ENCODE measurements at regions not wholly inside any gene's neighbourhood (a gene's known extent, or its start where the extent isn't known, plus 50 kb on each side); places are given as distances from the start of the nearest gene placed in this dataset.
A peak's percentile ranks its signal among the peaks of the same experiment; 100 is the strongest.

DNA sequence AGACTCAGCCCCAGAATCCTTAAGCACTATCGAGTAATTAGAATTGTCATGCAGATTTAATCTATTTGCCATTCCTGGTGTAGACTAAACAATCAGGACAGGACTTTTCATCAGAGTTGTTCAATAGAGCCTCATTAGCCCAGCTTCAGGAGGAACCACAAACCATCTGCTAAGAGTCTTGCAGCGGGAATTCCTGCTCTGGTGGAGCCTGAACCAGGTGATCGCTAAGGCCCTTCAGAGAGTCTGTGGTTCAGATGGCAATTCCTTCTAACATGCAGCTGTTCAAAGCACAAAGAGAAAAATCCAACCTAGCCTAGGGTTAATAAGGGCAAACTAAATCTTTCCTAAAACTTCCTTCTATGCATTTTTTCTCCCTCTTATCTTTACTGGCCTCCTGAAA, 119.1 kb upstream of the CPEB2 start:
- no peak overlapping the region for H3K4me3 ChIP-seq (ENCODE audit: low read length)
- H3K9ac ChIP-seq (ENCODE audit: low read length): no peak overlapping the region
- H3K4me1 ChIP-seq (ENCODE audit: control insufficient read depth, insufficient read depth, low read length): peaks cover under 1% of the 10 kb centered on the region
- no peaks in the 10 kb centered on the region for H3K27me3 ChIP-seq (replicated peaks; ENCODE audit: control insufficient read depth, insufficient read depth, low read length)
- H3K9me3 ChIP-seq (ENCODE audit: control insufficient read depth, low read length): no peaks in the 10 kb centered on the region
- H3K36me3 ChIP-seq (ENCODE audit: control insufficient read depth, insufficient read depth, low read length, severe bottlenecking): no peaks in the 10 kb centered on the region
- DNase-seq (ENCODE audit: low read depth): no peak

DNA sequence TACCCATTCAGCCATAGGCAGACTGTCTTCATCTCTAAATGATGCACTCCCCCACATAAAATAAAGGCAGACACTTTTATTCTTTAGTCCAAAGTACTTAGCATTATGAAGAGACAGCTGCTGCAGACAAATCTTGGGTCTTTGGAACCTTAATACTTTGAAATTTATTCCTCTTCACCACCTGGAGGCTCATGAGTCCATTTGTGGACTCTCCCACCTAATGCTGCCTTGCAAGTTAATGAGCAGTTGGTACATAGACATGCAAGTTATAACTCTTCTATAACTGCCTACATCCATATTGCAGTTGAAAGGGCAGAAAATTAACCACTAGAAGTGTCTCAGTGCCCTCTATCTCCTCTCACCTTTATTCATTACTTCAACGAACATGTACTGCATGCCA, 118.6 kb upstream of the CPEB2 start:
- Histone ChIP-seq H3K9ac (ENCODE audit: low read length) (no peak overlapping the region), H3K4me3 (ENCODE audit: low read length) (no peak overlapping the region), H3K27me3 (replicated peaks; ENCODE audit: control insufficient read depth, insufficient read depth, low read length) (no peaks in the 10 kb centered on the region), H3K9me3 (ENCODE audit: control insufficient read depth, low read length) (no peaks in the 10 kb centered on the region), H3K36me3 (ENCODE audit: control insufficient read depth, insufficient read depth, low read length, severe bottlenecking) (no peaks in the 10 kb centered on the region), H3K4me1 (ENCODE audit: control insufficient read depth, insufficient read depth, low read length) (peaks cover 5% of the 10 kb centered on the region)
- DNase-seq (ENCODE audit: low read depth): no peak

DNA sequence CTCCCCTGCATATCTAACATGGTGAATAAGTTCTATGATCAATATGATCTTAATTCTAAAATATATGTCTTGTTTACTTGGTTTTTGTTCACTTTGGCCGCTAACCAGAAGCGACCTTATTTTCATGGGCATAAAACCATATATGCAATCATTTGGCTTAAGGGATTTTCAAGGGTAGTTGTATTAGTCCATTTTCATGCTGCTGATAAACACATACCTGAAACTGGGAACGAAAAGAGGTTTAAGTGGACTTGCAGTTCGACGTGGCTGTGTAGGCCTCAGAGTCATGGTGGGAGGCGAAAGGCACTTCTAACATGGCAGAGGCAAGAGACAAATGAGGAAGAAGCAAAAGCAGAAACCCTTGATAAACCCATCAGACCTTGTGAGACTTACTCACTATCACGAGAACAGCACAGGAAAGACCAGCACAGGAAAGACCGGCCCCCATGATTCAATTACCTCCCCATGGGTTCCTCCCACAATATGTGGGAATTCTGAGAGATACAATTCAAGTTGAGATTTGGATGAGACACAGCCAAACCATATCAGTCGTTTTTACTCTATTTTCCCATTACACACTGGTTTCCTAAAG, 114.3 kb upstream of the CPEB2 start:
- H3K9me3 ChIP-seq (ENCODE audit: control insufficient read depth, low read length): no peaks in the 10 kb centered on the region
- no peak for DNase-seq (ENCODE audit: low read depth)
- H3K27me3 ChIP-seq (replicated peaks; ENCODE audit: control insufficient read depth, insufficient read depth, low read length): no peaks in the 10 kb centered on the region
- peaks cover 10% of the 10 kb centered on the region for H3K4me1 ChIP-seq (ENCODE audit: control insufficient read depth, insufficient read depth, low read length)
- H3K9ac ChIP-seq (ENCODE audit: low read length): no peak overlapping the region
- no peaks in the 10 kb centered on the region for H3K36me3 ChIP-seq (ENCODE audit: control insufficient read depth, insufficient read depth, low read length, severe bottlenecking)
- no peak overlapping the region for H3K4me3 ChIP-seq (ENCODE audit: low read length)

DNA sequence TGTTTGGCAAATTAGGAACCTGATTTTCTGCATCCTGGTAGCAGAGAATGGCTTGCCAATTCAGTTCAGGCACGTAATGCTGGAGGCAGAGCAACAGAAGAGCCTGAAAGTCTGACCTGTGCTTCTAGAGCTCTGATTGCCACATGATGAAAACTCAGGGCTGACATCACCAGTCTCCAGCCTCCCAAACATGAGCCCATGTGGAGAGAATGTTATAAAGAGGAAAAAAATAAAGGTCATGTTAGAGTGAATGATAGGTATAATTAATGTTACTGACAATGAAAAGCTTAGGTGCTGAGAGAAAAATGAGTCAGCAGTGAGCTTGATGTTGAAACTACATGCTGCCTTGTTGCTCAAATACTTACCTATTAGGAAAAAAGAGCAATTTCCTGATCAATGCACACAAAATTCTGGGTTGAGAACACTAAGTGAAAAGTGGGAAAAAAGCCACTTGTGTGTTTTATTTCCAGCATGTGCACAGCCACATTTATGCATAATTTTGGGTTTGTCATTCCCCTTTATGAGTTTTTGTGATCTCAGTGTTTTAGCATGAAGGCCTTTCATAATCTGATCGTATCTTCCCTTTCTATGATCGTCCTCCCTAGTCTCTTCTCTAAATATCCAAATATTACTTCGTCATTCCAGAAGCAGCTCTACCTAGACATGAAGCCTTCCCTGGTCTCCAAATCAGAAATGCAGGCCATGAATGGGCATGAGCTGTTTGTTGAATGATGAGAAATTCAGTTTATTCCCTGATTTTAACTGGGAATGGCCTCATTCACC, 113.3 kb upstream of the CPEB2 start:
- H3K9ac ChIP-seq (ENCODE audit: low read length): no peak overlapping the region
- no peaks in the 10 kb centered on the region for H3K36me3 ChIP-seq (ENCODE audit: control insufficient read depth, insufficient read depth, low read length, severe bottlenecking)
- peaks cover 10% of the 10 kb centered on the region for H3K4me1 ChIP-seq (ENCODE audit: control insufficient read depth, insufficient read depth, low read length)
- H3K9me3 ChIP-seq (ENCODE audit: control insufficient read depth, low read length): no peaks in the 10 kb centered on the region
- no peaks in the 10 kb centered on the region for H3K27me3 ChIP-seq (replicated peaks; ENCODE audit: control insufficient read depth, insufficient read depth, low read length)
- DNase-seq (ENCODE audit: low read depth): peak; percentile 13
- H3K4me3 ChIP-seq (ENCODE audit: low read length): no peak overlapping the region

DNA sequence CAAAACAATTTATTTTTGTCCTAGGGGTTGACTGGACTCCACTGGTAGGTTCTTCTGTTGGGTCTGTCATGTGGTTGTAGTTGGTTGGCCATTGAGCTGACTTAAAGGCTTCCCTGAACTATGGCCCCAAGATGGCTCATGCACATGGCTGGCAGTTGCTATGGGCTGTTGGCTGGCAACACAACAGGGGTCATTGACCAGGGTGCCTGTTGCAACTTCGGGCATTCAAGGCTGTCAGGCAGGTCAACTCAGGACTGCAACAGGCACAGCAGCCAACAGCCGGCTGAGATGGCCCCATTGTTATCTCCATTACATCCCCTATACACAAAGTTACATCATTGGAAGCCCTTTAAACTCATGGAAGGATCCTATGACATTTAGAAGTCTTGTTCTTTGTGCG, 109.7 kb upstream of the CPEB2 start:
- peaks cover 10% of the 10 kb centered on the region for H3K4me1 ChIP-seq (ENCODE audit: control insufficient read depth, insufficient read depth, low read length)
- no peaks in the 10 kb centered on the region for H3K27me3 ChIP-seq (replicated peaks; ENCODE audit: control insufficient read depth, insufficient read depth, low read length)
- no peak overlapping the region for H3K4me3 ChIP-seq (ENCODE audit: low read length)
- no peaks in the 10 kb centered on the region for H3K36me3 ChIP-seq (ENCODE audit: control insufficient read depth, insufficient read depth, low read length, severe bottlenecking)
- DNase-seq (ENCODE audit: low read depth): no peak
- no peaks in the 10 kb centered on the region for H3K9me3 ChIP-seq (ENCODE audit: control insufficient read depth, low read length)
- no peak overlapping the region for H3K9ac ChIP-seq (ENCODE audit: low read length)

DNA sequence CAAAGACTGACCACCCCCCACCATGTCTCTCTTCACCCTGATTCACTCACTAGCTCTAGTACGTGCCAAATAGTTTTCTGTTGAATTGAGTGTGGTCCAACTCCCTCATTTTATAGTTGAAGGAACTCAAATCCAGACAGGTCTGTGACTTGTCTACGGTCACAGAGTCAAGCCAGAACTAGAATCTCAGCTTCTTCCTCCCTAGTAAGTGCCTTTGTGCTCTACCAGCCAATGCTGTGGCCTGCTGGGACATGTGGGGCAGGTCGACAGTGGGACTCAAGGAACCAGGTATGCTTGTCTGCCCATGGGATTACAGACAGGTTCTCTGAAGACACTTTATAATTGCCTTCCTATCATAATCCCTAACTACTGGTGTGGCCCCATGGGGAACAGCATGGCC, 108.6 kb upstream of the CPEB2 start:
- Histone ChIP-seq H3K4me1 (ENCODE audit: control insufficient read depth, insufficient read depth, low read length) (peaks cover 4% of the 10 kb centered on the region), H3K9ac (ENCODE audit: low read length) (no peak overlapping the region), H3K36me3 (ENCODE audit: control insufficient read depth, insufficient read depth, low read length, severe bottlenecking) (no peaks in the 10 kb centered on the region), H3K4me3 (ENCODE audit: low read length) (no peak overlapping the region), H3K27me3 (replicated peaks; ENCODE audit: control insufficient read depth, insufficient read depth, low read length) (peaks cover 6% of the 10 kb centered on the region), H3K9me3 (ENCODE audit: control insufficient read depth, low read length) (no peaks in the 10 kb centered on the region)
- DNase-seq (ENCODE audit: low read depth): no peak

DNA sequence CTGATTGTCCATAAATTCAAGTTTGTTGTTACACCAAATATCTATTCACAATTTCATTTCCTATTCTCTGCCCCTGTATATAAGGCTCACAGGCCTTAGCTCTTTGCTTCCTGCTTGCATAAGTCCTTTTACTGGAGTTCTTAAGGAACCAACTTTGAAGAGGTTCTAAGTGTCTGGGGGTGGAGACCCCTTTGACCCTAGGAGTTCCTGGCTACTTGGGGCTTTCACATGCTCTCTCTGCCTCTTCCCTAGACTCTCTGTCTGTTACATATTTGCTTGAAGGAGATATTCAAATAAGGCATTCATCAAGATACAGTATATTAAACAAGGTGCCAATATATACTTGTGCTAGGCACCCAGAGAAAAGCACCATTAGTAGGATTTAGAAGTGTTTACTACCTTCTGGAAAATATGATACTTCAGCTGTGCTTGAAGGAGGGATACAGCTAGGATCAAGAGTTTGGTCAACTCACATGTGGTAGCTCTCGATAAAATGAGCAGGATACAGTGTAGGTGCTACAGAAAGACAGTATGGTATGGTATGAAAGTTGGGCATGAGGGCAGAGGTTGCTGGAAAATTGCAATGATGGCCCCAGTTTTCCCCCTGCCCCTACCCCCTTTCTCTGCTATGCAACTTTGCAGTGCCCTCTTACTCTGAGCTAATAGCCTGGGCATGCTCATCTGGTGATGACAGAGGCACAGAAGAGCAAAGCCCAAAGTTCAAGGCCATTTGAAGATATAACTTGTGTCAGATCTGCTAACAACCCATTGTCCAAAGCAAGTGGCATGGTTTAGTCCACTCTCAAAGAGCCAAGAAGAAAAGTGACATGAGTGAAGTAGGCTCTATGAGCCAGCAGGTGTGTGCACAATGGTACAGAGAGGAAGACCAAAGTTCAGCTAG, 107.6 kb upstream of the CPEB2 start:
- H3K36me3 ChIP-seq (ENCODE audit: control insufficient read depth, insufficient read depth, low read length, severe bottlenecking): no peaks in the 10 kb centered on the region
- H3K4me3 ChIP-seq (ENCODE audit: low read length): no peak overlapping the region
- H3K27me3 ChIP-seq (replicated peaks; ENCODE audit: control insufficient read depth, insufficient read depth, low read length): peaks cover 6% of the 10 kb centered on the region
- DNase-seq (ENCODE audit: low read depth): no peak
- H3K4me1 ChIP-seq (ENCODE audit: control insufficient read depth, insufficient read depth, low read length): no peaks in the 10 kb centered on the region
- no peaks in the 10 kb centered on the region for H3K9me3 ChIP-seq (ENCODE audit: control insufficient read depth, low read length)
- no peak overlapping the region for H3K9ac ChIP-seq (ENCODE audit: low read length)

DNA sequence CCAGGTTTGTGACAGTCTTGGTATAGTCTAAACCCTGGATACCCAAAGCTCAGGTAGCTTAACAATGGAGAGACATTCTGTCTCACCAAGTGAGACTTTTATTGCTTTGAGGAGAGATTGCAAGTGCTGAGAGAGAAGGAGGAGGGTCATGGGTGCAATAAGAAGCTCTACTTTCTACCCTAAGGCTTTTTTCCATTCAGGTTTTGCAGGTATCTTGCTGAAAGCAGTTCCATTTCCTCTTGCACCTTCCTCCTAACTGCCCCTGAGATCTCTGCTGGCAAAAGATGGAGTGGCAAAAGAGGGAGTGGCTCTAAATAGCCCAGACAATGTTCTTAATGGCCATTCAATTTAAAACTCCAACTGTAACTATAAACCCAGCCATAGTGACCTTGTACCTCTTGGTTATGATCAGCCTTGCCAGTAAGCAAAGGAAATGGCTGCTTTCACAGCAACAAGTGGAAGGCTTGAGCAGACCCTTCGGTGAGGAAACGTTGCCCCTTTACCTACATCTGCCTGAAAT, 105.6 kb upstream of the CPEB2 start:
- H3K4me1 ChIP-seq (ENCODE audit: control insufficient read depth, insufficient read depth, low read length): no peaks in the 10 kb centered on the region
- H3K36me3 ChIP-seq (ENCODE audit: control insufficient read depth, insufficient read depth, low read length, severe bottlenecking): no peaks in the 10 kb centered on the region
- no peaks in the 10 kb centered on the region for H3K9me3 ChIP-seq (ENCODE audit: control insufficient read depth, low read length)
- H3K27me3 ChIP-seq (replicated peaks; ENCODE audit: control insufficient read depth, insufficient read depth, low read length): peaks cover 6% of the 10 kb centered on the region
- DNase-seq (ENCODE audit: low read depth): no peak
- no peak overlapping the region for H3K4me3 ChIP-seq (ENCODE audit: low read length)
- no peak overlapping the region for H3K9ac ChIP-seq (ENCODE audit: low read length)

DNA sequence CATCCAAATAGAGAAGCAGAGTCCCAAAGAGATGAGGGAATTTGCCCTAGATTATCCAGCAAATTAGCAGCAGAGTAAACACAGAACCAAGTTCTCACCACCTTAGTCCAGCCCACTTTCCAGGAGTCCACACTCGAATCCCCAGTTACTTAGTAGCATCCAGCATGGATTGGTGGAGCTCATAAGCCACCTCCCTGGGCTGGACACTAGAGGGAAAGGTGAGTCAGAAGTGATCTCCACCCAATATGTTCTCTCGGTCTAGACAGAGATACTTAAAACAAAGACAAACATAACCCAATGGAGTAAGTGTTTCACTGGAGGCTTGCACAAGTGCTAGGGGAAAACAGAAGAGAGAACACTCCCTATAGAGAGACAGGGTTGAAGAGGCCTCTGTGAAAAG, 105.1 kb upstream of the CPEB2 start:
- Histone ChIP-seq H3K27me3 (replicated peaks; ENCODE audit: control insufficient read depth, insufficient read depth, low read length) (peaks cover 6% of the 10 kb centered on the region), H3K9me3 (ENCODE audit: control insufficient read depth, low read length) (no peaks in the 10 kb centered on the region), H3K4me1 (ENCODE audit: control insufficient read depth, insufficient read depth, low read length) (peaks cover 4% of the 10 kb centered on the region), H3K9ac (ENCODE audit: low read length) (no peak overlapping the region), H3K36me3 (ENCODE audit: control insufficient read depth, insufficient read depth, low read length, severe bottlenecking) (no peaks in the 10 kb centered on the region), H3K4me3 (ENCODE audit: low read length) (no peak overlapping the region)
- DNase-seq (ENCODE audit: low read depth): no peak

DNA sequence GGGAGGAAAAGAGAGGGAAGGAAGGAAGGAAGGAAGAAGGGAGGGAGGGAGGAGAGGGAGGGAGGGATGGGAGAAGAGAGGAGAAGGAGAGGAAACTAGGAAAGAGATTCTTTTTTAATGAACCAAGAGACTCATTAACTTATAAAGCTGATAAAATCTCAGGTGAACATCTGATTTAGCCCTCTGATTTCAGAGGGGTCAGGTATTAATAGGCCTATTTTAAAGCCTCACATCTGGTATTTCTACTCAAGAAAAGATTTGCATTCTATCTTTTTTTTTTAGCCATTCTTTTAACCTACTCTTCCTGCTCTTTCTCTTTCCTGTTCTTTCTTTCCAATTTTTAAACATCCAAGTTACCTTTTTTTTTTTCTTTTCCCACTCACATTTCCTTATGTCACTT, 103.3 kb upstream of the CPEB2 start:
- no peak for DNase-seq (ENCODE audit: low read depth)
- Histone ChIP-seq H3K9ac (ENCODE audit: low read length) (no peak overlapping the region), H3K4me1 (ENCODE audit: control insufficient read depth, insufficient read depth, low read length) (peaks cover 12% of the 10 kb centered on the region), H3K36me3 (ENCODE audit: control insufficient read depth, insufficient read depth, low read length, severe bottlenecking) (no peaks in the 10 kb centered on the region), H3K4me3 (ENCODE audit: low read length) (no peak overlapping the region), H3K9me3 (ENCODE audit: control insufficient read depth, low read length) (no peaks in the 10 kb centered on the region), H3K27me3 (replicated peaks; ENCODE audit: control insufficient read depth, insufficient read depth, low read length) (peaks cover 6% of the 10 kb centered on the region)

DNA sequence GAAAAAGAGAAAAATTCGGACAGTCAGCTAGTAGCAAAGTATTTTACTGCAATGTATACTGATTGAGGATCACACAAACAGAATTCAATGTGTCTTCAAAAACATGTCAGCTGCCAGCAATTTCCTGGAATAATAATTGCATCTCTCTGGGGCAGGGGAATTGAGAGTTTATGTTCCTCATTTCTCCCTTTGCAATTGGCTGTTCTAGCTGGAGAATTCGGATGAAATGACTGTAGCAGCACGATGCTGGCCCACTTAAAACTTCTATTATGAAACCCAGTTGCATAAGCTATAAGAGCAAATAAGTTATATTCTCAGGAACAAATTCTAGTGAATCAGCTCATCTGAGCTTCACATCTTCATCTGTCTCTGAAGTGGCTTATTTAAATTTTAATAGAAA, 99.9 kb upstream of the CPEB2 start:
- no peaks in the 10 kb centered on the region for H3K9me3 ChIP-seq (ENCODE audit: control insufficient read depth, low read length)
- H3K36me3 ChIP-seq (ENCODE audit: control insufficient read depth, insufficient read depth, low read length, severe bottlenecking): no peaks in the 10 kb centered on the region
- DNase-seq (ENCODE audit: low read depth): no peak
- H3K4me1 ChIP-seq (ENCODE audit: control insufficient read depth, insufficient read depth, low read length): peaks cover 12% of the 10 kb centered on the region
- H3K9ac ChIP-seq (ENCODE audit: low read length): no peak overlapping the region
- peaks cover 6% of the 10 kb centered on the region for H3K27me3 ChIP-seq (replicated peaks; ENCODE audit: control insufficient read depth, insufficient read depth, low read length)
- H3K4me3 ChIP-seq (ENCODE audit: low read length): no peak overlapping the region
